Endothelial cell of umbilical vein (primary cell): ENCODE measurements at regions not wholly inside any gene's neighbourhood (a gene's known extent, or its start where the extent isn't known, plus 50 kb on each side); places are given as distances from the start of the nearest gene placed in this dataset.

Experiments
- BruUV-seq: library from RNA; stranded (reverse); fragments of 400-500 nt; replicated peaks from 2 replicates; lab custom pipeline; 2021; lab: Mats Ljungman, UMichigan
- CTCF ChIA-PET: fragments of 300-600, 350-600 bp; sonication (Branson Sonifier 250); formaldehyde crosslinking; loops from one replicate; lab custom pipeline; 2021; ENCODE audit warnings: antibody characterized with exemption, inconsistent platforms; lab: Charles Lee
- POLR2A ChIA-PET: fragments of 300-600, 350-600 bp; sonication (Branson Sonifier 250); formaldehyde crosslinking; loops from one replicate; lab custom pipeline; 2021; ENCODE audit warnings: antibody characterized with exemption, inconsistent platforms; lab: Charles Lee
- DNase-seq: peaks from one replicate; pipeline ENCODE4 v3.0.0-alpha.2; 2011; ENCODE audit warnings: low read depth, low spot score
- FAIRE-seq: peaks from 2 replicates; lab custom pipeline; 2011; peaks lifted over from hg19 to GRCh38; lab: Jason Lieb, UNC
- H2AFZ ChIP-seq: 2 replicates; pipeline ENCODE4 v1.6.0; 2012; ENCODE audit warnings: low read depth, low read length, control low read depth, inconsistent platforms
- H3K27ac ChIP-seq: 2 replicates; pipeline ENCODE4 v1.5.1; 2011; ENCODE audit warnings: low read depth, mild to moderate bottlenecking, control low read depth, low read length, moderate library complexity; ENCODE audit not compliant: insufficient read depth
- H3K27me3 ChIP-seq, 2 experiments: 2 replicates each; pipeline versions ENCODE4 v1.6.0 to v1.6.1; 2011; ENCODE audit warnings: low read length in 2 of 2, mixed read lengths in 1 of 2; ENCODE audit not compliant: control insufficient read depth in 2 of 2, insufficient read depth in 2 of 2
- H3K36me3 ChIP-seq, 2 experiments: 2 replicates in 1 of 2; 3 replicates in 1 of 2; pipeline ENCODE4 v1.5.1; 2011; ENCODE audit warnings: low read length in 2 of 2, mild to moderate bottlenecking in 1 of 2, moderate library complexity in 1 of 2; ENCODE audit not compliant: control insufficient read depth in 2 of 2, insufficient read depth in 2 of 2; ENCODE audit errors: extremely low read depth in 1 of 2
- H3K4me1 ChIP-seq: 3 replicates; pipeline ENCODE4 v1.5.1; 2011; ENCODE audit warnings: mild to moderate bottlenecking, low read length; ENCODE audit not compliant: control insufficient read depth, insufficient read depth; ENCODE audit errors: extremely low read depth
- H3K4me2 ChIP-seq: 2 replicates; pipeline ENCODE4 v1.6.1; 2011; ENCODE audit warnings: low read length, control low read depth, mixed read lengths; ENCODE audit not compliant: insufficient read depth
- H3K4me3 ChIP-seq, 3 experiments: fragments of 200-600 bp in 1 of 3; sonication (generic), shearing (Covaris generic) in 1 of 3; replicated peaks in 1 of 3; 2 replicates each; pipeline ENCODE4 v1.5.1; 2011 to 2016; ENCODE audit warnings: control low read depth in 3 of 3, low read length in 3 of 3, mild to moderate bottlenecking in 2 of 3, inconsistent platforms in 1 of 3, low read depth in 1 of 3, moderate library complexity in 1 of 3; ENCODE audit not compliant: insufficient read depth in 1 of 3
- H3K79me2 ChIP-seq: 2 replicates; pipeline ENCODE4 v1.6.0; 2012; ENCODE audit warnings: low read length, inconsistent platforms; ENCODE audit not compliant: control insufficient read depth, insufficient read depth
- H3K9ac ChIP-seq: replicated peaks from 2 replicates; pipeline ENCODE3; 2011; ENCODE audit warnings: low read length, control low read depth; ENCODE audit not compliant: insufficient read depth; ENCODE audit errors: extremely low read depth
- H3K9me1 ChIP-seq: replicated peaks from 3 replicates; pipeline ENCODE4 v1.6.0; 2011; ENCODE audit warnings: mild to moderate bottlenecking, low read length; ENCODE audit not compliant: control insufficient read depth, insufficient read depth; ENCODE audit errors: extremely low read depth
- H3K9me3 ChIP-seq: replicated peaks from 2 replicates; pipeline ENCODE4 v1.5.1; 2012; ENCODE audit warnings: low read length, inconsistent platforms; ENCODE audit not compliant: control insufficient read depth, insufficient read depth
- H4K20me1 ChIP-seq: replicated peaks from 2 replicates; pipeline ENCODE3; 2011; ENCODE audit warnings: mild to moderate bottlenecking, low read length; ENCODE audit not compliant: control insufficient read depth, insufficient read depth; ENCODE audit errors: extremely low read depth
- CTCF ChIP-seq, 2 donors: IDR thresholded peaks; 1 replicate in 1 of 2; 2 replicates in 1 of 2; pipeline ENCODE4 v1.5.1; 2011; ENCODE audit warnings: low read length in 2 of 2, mild to moderate bottlenecking in 2 of 2, moderate library complexity in 2 of 2, control low read depth in 1 of 2, inconsistent platforms in 1 of 2, low read depth in 1 of 2; ENCODE audit not compliant: insufficient read depth in 1 of 2; ENCODE audit errors: extremely low read depth in 1 of 2
- EZH2 ChIP-seq: IDR thresholded peaks from 2 replicates; pipeline ENCODE4 v1.6.1; 2012; ENCODE audit warnings: borderline replicate concordance, low read depth, mild to moderate bottlenecking, moderate library complexity, low read length, inconsistent platforms; ENCODE audit not compliant: severe bottlenecking
- FOS ChIP-seq: IDR thresholded peaks from 2 replicates; pipeline ENCODE4 v1.6.1; 2011; ENCODE audit warnings: mild to moderate bottlenecking, low read length, moderate library complexity, borderline replicate concordance; ENCODE audit not compliant: insufficient read depth
- GATA2 ChIP-seq: IDR thresholded peaks from 2 replicates; pipeline ENCODE4 v1.7.0; 2011; ENCODE audit warnings: low read depth, mild to moderate bottlenecking, moderate library complexity, mixed read lengths, low read length; ENCODE audit not compliant: insufficient read length, insufficient read depth
- JUN ChIP-seq: IDR thresholded peaks from 2 replicates; pipeline ENCODE4 v1.6.1; 2011; ENCODE audit warnings: borderline replicate concordance, low read depth; ENCODE audit not compliant: insufficient read length, insufficient read depth
- MAX ChIP-seq: IDR thresholded peaks from 2 replicates; pipeline ENCODE4 v1.6.1; 2011; ENCODE audit not compliant: insufficient read depth, insufficient read length
- MYC ChIP-seq: IDR thresholded peaks from one replicate; pipeline ENCODE4 v1.6.1; 2011; ENCODE audit warnings: mild to moderate bottlenecking, low read depth, low read length
- POLR2A ChIP-seq: IDR thresholded peaks from 2 replicates; pipeline ENCODE4 v1.6.1; 2012; ENCODE audit warnings: low read depth, mild to moderate bottlenecking, control low read depth, low read length
- POLR2AphosphoS5 ChIP-seq: IDR thresholded peaks from 2 replicates; pipeline ENCODE4 v1.6.1; 2012; ENCODE audit warnings: low read depth, mild to moderate bottlenecking, control low read depth, low read length, moderate library complexity; ENCODE audit not compliant: insufficient read depth
- dilution Hi-C: fragments of 300-500 bp; cut with MboI; formaldehyde crosslinking; loops from one replicate; pipeline ENCODE4 v1.15.0; 2019; ENCODE audit warnings: low sequenced_read_pairs; ENCODE audit not compliant: extremely low pct_ligation_motif_present
- intact Hi-C: fragments of 100-400 bp; cut with micrococcal nuclease; formaldehyde crosslinking; loops from one replicate; pipeline ENCODE4 v1.10.0; 2022

- H3K4me3 ChIP-seq = no peak overlapping the region
- no peak overlapping the region for H3K9ac ChIP-seq
- no peaks in the 10 kb centered on the region for H3K9me3 ChIP-seq
- BruUV-seq = no TSS peak
- DNase-seq = no peak
- H3K79me2 ChIP-seq = no peaks in the 10 kb centered on the region
- intact Hi-C loops (no loop called here), dilution Hi-C loops (no loop called here)
- H4K20me1 ChIP-seq = no peaks in the 10 kb centered on the region
- H3K4me2 ChIP-seq = no peak overlapping the region
- H3K27ac ChIP-seq = no peak overlapping the region
- no peak for TF ChIP-seq GATA2
- no peak for TF ChIP-seq EZH2
- TF ChIP-seq CTCF (IDR thresholded peaks at IDR 0.05; ENCODE audit: extremely low read depth in 1 of 2, insufficient read depth in 1 of 2, low read depth in 1 of 2, low read length in 2 of 2) = no peak
- TF ChIP-seq POLR2AphosphoS5 = no peak
- no peak for TF ChIP-seq FOS
- TF ChIP-seq MAX = no peak
- no peak for TF ChIP-seq JUN
- TF ChIP-seq POLR2A = no peak
- TF ChIP-seq MYC = no peak
- H2AFZ ChIP-seq = no peak overlapping the region
- FAIRE-seq = no peak
- POLR2A ChIA-PET = no interaction called here
- H3K4me1 ChIP-seq = no peaks in the 10 kb centered on the region
- CTCF ChIA-PET = no interaction called here
- no peaks in the 10 kb centered on the region for H3K9me1 ChIP-seq
- H3K27me3 ChIP-seq = no peaks in the 10 kb centered on the region
- no peaks in the 10 kb centered on the region for H3K36me3 ChIP-seq
Measured at GRCh38 chr18:1503847-1504246, 599.2 kb downstream of the ADCYAP1 start.
